HG03159 (cell line): ENCODE measurements at regions not wholly inside any gene's neighbourhood (a gene's known extent, or its start where the extent isn't known, plus 50 kb on each side); places are given as distances from the start of the nearest gene placed in this dataset.

Experiments used
- ATAC-seq: cut with Tn5 transposase; IDR thresholded peaks from one replicate; pipeline ENCODE4 v1.9.1; 2021; ENCODE audit warnings: mild to moderate bottlenecking, moderate library complexity; ENCODE audit not compliant: unreplicated experiment

DNA sequence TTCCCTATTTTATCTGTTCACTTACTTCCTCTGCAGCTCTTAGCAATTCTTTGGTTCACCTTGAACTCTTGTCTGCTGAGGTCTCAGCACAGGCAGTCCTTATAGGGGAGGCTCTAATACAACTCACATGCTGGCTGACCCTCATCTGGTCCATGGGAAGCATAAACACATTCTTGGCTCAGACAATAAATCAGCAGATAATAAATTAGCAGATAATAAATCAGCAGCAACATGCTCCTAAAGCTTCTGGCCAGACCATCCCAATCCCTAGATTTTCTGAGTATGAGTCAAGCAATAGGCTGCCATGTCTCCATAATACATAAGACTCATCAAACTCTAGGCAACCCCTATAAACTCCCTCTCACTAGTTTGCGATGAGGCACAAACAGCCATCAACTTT, 208.6 kb upstream of the STEAP4 start:
- ATAC-seq, result no peak

DNA sequence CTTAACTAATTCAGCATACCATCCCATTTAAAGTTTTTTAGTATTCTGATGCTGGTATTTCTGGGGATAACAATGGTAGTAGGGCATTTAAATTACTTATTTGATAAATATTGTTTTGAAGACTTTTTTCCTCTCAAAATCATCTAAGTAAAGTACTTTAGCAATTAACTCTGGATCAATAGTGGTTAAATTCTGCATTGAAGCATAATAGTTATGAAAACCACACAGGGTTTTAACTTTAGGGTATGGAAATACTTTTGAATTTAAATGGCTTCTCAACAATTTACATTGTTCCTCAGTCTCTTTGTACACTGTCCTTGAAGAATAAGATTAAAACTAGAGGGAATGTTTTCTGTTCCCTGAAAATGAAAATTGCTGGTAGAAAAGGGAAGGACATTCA, 202.6 kb upstream of the STEAP4 start:
- no peak for ATAC-seq

DNA sequence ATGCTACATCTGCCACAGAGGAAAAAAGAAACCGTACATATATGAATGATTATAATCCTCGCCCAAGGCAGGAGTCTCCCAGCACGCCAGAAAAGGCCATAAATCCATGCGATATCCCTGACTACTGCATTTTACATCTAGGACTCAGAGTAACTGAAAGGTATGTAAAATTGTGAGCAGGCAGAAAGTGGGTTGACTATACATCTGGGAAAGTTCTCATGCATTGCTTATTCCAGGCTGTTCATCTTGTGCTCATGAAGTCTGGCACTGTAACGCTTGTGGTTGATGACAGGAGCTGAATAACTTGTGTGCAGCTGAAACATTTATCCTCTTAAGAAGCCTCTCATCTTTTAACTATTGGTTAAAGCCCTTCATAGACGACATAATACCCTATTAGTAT, 193.4 kb upstream of the STEAP4 start:
- ATAC-seq, result no peak

DNA sequence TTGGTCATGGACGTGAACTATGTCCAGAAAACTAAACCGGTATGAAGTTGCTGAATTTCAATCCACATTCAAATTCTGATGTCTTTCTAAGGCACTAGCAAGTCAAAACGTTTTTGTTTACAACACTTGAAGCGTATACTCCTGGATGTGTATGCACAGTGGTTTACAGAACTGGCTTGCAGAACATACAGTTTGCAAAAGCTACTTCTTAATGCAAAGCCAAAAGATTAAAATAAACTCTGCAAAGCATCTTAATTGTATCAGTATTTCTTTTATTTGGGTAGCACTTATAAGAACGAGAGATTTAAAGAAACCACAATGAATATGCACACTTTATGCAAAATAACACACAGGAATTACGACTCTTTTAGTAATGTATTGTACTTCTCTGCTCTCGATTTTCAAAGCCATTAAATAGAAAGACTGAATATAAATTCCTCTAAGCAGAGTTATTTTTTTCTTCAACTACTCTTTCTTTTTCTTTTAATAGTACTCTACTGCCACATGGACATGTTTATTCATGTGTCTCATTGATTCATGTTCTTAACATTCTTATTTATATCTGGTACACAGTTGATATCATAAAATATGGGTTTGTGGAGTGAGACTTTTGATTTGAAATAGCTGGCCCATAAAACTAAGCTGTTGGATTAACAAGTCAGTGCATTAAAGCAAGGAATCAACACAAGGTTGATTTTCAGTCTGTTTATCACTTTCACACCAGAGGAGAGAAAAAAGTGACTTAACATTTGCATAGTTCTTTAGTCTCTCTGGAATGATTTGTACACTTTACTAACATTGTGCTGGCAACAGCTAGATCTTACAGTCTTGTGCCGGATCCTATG, 189.4 kb upstream of the STEAP4 start:
- no peak for ATAC-seq

DNA sequence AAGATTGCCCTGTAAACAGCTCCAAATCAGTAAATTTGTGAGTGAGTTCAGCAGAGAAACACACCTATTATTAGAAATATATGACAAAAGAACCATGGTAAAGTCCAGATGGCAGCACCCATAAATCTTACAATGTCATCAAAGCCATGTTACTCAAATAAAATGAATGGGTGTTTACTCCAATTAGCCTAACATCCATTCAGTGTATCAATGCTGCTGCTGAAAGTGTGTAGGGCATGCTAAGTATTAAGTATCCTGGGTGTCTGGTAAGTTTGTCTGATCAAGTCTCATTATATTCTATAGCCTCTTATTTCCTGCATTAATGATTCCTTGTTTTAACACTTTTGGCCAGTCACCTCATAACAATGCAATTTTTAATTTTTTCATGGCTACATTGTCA, 185.5 kb upstream of the STEAP4 start:
- ATAC-seq, result no peak

DNA sequence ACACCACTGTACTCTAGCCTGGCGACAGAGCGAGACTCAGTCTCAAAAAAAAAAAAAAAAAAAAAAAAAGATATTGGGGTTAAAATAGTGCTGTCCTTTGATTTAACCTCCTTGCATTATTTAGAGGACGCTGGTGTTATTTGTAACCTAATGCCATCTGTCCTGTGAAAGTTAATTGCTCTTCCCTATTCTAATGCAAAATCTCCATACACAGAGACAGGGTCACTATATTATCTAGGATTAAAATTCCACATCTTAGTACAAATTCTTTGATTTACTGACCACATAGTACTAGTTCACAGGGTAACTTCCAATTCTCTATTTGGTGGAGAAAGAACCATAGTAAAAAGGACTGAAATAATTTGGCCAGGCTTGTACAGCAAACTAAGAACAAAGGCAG, 184.2 kb upstream of the STEAP4 start:
- no peak for ATAC-seq

DNA sequence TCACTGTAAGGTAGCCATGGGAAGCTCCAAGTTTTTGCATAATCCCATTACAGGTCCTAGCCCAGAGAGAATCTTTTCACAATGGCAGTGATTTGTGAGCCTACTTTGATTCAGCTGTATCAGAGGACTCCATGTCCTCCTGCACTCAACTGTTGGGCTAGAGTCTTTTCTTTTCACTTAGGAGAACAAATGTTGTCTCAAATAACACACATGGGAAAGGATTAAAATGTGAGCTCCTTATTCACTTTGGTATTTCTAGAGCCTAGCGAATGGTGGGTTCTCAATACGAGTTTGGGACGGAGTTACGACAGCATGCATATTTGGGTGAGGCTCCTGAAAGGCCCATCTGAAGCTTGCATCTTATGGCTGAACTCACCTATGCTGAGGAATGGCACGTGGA, 183.5 kb upstream of the STEAP4 start:
- no peak for ATAC-seq

DNA sequence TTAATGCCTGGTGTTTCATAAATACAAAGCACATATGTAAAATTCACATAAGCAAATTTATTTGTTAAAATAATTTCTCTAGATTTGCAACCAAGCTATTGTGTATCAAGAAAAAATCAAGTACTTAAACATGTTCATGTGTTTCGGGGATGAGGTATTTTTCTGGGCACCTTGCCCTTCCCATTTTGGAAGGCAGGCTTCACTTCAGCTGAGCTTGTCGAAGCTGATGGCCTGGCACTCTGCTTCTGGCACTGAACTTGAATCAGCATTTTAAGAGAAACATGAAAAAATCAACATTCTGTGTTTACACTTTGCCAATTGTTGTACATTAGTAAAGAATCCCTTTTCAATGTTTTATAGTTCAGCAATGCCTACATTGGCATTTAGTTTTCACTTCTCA, 179.1 kb upstream of the STEAP4 start:
- no peak for ATAC-seq

DNA sequence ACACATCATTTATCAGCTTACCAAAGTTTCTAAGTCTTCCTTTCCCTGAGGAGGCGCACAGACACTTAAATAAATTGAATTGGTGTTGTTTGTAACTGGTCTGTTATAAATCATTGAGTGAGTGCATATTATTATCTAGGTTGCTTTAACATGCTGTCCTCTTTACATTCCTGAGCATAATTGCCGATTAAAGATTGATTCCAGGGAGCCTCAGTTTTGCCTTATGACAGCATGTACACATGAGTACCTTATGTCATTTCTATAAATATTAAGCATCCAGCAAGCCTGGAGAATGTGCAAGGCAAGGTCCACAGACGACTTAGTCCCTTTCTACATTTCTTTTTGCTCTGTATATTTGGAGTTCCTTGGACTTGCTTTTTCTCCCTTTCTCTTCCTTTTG, 177.9 kb upstream of the STEAP4 start:
- ATAC-seq, result no peak

DNA sequence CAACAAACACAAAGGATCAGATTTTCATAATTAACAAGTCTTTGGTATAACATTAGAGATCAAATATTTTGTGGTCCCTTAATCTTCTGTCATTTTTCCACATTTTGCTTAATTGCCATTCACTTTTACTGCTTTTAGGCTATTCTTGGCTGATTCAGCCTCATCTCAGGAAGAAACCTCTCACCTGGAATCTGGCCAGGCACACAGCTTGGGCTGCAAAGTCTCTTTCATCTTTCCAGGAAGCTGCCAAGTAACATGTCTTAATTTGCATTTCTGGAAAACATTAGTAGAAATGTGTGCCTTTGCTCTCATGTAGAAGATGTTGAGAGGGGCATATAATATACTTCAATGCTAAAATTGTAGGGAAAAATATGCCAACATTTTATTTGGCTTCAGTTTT, 174.2 kb upstream of the STEAP4 start:
- ATAC-seq, result no peak

DNA sequence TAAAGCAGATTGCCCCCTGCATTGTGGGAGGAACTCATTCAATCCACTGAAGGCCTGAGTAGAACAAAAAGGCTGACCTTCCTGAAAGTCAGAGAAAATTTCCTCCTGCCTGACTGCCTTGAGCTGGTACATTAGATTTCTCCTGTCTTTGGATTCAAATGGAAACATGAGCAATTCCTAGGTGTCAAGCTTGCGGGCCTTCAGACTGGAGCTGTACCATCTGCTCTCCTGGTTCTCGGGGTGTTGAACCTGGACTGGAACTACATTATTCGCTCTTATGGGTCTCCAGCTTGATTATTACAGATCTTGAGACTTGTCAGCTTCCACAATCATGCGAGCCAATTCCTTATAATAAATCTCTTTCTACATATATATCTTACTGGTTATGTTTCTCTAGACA, 173.6 kb upstream of the STEAP4 start:
- ATAC-seq, result no peak

DNA sequence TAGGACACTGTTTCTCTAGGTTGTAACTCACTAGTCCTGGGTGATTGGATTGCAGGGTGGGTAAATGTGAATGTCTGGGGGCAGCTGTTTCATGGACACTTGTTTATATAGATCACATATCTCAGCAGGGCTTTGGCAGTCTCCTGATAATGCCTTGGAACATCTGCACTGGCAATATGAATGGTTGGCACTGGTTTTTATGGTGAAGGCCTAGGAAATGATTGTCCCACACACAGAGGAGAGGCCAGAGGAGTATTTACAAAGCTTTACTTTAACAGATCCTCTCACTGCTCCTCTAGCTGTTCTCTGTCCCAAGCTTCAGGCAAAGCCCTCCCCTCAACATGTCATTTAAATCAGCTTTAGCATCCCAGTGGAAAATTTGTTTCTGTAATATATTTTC, 171.3 kb upstream of the STEAP4 start:
- no peak for ATAC-seq

DNA sequence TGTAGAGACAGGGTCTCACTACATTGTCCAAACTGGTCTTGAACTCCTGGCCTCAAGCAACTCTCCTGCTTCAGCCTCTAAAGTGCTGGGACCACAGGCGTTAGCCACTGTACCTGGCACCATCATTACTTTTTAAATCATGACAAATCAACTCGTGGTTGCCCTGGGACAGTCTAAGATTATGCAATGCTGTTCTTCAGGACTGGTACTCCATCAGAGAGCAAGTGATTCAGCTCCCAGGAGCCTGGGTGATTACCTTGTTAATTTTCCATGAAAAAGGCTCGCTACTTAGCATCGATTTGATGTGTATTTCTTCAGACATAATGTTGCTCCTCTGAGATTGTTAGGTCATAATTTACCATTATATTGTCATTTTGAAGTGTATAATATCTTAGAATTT, 158.9 kb upstream of the STEAP4 start:
- no peak for ATAC-seq

DNA sequence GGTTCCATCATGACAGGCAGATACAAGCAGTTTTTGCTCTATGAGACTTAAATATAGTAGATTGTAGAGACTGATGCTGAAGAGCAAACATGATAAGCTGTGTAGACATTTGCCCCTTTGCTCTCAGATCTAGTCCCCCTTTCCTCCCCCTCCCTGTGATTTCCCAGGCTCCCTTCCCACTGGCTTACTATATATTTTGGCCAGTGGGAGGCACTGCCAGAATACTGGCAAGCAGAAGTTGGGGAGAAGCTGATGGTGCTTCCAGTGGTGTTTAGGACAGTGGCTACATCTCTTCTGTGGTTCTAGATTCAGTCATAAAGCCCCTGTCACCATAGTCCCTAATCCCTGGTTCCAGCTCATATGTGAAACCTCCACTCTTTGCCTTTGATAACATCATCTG, 156.1 kb upstream of the STEAP4 start:
- no peak for ATAC-seq

DNA sequence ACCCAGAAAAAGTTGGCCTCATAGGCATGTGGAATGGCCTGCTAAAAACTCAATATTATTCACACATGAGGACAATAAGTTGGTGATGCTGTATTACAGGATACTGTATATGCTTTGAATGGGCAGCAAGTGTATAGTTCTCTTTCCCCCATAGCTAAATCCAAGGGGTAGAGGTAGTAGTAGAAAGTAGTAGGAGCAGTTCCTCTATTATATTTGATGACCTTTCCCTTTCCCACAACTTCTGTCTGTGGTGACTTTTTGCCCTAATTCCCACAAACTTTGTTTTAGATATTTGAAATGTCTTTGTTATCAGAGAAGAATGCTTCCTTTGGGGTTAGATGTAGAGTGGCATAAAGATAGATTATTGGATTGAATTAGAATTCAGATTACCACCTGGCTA, 154.0 kb upstream of the STEAP4 start:
- ATAC-seq, result no peak

DNA sequence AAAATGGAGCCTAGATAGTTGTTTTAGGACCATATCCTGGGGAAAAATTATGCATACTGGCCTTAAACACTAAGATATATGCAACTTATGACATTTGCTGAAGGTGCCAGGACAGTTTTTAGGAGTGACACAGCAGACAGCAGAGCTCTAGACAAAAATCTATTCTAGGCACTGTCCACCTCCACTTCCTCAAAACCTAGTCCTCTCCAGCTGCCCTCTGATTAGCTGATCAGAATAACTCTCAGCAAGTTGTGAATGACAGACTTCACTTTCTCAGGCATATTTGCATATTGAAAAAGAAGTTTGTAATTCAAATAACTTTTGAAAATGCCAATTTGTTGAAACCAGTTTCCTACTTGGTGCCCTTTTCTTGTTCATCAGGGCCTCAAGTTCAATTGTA, 152.3 kb upstream of the STEAP4 start:
- no peak for ATAC-seq

DNA sequence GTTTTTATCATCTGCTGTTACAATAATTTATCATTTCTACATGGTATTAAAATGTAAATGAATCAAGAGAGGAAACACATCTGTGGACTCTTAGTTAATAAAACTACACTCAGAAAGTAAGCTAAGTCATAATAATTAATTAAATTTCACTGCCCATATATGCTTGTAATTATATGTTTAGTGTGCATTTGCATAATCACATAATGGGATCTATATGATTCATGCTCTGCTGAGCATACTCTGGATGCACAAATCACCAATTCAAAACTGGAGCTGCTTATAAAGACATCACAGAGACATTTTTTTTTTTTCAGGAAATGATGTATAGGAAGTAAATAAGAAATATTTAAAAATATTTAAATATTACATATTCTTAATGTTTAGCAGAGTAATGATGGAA, 151.6 kb upstream of the STEAP4 start:
- ATAC-seq, result no peak

DNA sequence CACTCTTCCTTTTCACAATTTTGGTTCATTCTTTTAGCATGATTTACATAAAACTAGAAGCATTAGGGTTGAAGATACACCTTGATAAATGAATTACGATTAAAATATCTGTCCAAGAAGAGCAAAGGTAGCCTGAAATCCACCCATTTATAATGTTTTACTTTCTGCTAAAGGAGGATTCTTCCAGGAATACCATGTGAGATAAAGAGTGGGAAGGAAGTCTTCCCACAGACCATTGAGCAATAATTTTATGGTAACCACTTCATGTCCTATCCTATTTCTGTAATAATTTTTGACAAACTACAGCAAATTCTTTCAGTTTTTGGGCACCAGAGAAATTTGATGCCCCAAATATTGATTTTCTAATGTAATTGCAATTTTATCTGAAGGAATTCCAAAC, 150.6 kb upstream of the STEAP4 start:
- ATAC-seq, result no peak

DNA sequence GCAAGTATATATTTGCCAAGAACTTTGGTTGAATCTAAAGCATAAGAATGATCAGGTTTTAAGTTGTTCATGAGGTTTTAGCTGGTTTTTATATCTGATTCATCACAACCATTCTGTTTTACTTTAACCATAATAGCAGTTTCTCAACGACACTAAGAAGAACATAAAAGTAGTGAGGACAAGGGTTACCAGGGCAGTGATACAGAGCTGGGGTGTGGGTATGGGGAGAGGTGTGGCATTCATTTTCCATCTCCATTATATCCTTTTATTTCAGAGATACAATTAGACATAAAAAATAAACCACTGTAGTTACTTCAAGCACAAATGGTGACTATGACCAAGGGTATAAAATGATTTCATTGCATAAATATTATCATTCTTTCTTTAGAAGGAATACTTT, 149.8 kb upstream of the STEAP4 start:
- no peak for ATAC-seq

DNA sequence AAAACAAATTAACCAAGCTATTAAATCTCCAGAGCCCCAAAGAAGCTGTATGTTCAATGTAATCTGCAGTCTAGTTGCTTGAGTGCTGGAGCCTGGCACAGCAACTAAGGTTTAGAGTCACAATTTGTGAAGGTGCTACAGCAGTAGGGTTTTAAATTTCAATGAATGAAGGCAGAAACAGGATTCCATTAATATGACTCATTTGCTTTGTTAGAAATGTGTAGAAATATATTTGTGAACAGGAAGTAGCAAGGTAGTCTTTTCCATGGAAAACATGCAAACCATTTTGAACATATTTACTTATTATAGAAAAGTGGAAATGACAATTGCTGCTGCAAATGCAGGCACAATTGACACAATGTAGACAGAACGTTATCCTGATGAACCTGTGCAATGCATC, 149.0 kb upstream of the STEAP4 start:
- no peak for ATAC-seq

DNA sequence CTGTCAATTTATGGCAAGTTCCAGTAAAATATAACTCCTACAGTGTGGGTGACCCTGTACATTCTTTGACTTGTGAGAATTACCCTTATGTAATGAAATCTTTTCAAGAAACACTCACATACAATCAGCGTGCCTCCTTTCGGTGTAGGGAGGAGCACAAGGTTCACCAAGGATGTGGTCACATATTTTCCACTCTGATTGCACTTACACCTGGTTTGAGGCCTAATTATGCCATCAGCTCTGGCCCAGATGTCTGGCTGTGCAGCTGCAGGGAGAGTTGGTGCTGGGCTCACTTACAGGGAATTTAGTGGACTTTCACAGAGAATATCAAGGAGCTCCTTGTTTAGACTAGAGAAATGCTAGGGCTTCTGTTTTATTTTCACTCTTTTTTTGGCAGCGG, 146.0 kb upstream of the STEAP4 start:
- no peak for ATAC-seq

DNA sequence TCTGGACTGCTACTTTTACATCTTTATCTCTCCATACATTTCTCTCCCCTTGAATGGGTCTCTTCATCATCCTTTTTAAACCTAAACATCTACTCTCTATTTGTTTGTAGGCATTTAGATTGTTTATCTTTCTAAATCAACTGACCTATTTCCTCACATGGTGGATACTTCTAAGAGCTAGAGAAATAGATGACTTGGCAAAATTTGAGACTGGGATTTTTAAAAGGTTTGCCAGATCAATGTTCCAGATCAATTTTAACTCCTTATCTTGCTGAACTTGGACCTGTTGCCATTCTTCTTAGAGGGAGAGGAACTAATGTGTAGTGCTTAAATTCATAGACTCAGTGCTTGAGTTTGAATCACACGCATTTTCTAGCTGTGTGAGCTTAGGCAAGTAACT, 144.2 kb upstream of the STEAP4 start:
- no peak for ATAC-seq

DNA sequence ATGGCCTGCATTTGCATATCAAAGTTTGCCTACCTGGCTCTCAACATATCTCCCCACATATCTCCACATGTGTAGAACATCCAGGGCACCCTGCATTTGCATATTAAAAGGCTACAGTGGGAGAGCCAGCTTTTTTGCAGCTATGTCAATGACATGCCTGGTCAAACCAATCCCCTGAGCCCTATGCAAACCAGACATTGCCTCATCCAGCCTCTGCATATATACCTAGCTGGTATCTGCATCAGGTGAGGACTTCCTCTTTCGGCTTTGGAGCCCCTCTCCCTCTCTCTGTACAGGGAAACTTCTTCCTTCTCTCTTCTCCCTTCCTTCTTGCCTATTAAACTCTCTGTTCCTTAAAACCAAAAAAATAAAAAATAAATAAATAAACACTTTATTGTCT, 142.7 kb upstream of the STEAP4 start:
- no peak for ATAC-seq
